ENCODE measurements at regions not wholly inside any gene's neighbourhood (a gene's known extent, or its start where the extent isn't known, plus 50 kb on each side); places are given as distances from the start of the nearest gene placed in this dataset.

GRCh38 chr1:220368352-220369265 is 96.4 kb upstream of the RAB3GAP2 start:
- Mint-ChIP-seq H3K9me3 (ENCODE audit: unreplicated experiment) (no peaks in the 10 kb centered on the region), H3K4me1 (ENCODE audit: unreplicated experiment) (peaks cover 34% of the 10 kb centered on the region), H3K36me3 (ENCODE audit: low read depth, unreplicated experiment) (peaks cover 2% of the 10 kb centered on the region), H3K27me3 (ENCODE audit: unreplicated experiment) (peaks cover 9% of the 10 kb centered on the region), H3K27ac (ENCODE audit: unreplicated experiment) (no peak overlapping the region), H3K4me3 (ENCODE audit: unreplicated experiment) (no peak overlapping the region)
- DNase-seq (ENCODE audit: low spot score), result no peak
- TF ChIP-seq CTCF (IDR thresholded peaks at IDR 0.05; ENCODE audit: unreplicated experiment), result no peak

GRCh38 chr1:220367833-220368232 is 95.6 kb upstream of the RAB3GAP2 start:
- H3K27ac Mint-ChIP-seq (ENCODE audit: unreplicated experiment), result no peak overlapping the region
- peaks cover 35% of the 10 kb centered on the region for H3K4me1 Mint-ChIP-seq (ENCODE audit: unreplicated experiment)
- peaks cover 2% of the 10 kb centered on the region for H3K36me3 Mint-ChIP-seq (ENCODE audit: low read depth, unreplicated experiment)
- no peaks in the 10 kb centered on the region for H3K9me3 Mint-ChIP-seq (ENCODE audit: unreplicated experiment)
- H3K4me3 Mint-ChIP-seq (ENCODE audit: unreplicated experiment), result no peak overlapping the region
- TF ChIP-seq CTCF (IDR thresholded peaks at IDR 0.05; ENCODE audit: unreplicated experiment), result no peak
- DNase-seq (ENCODE audit: low spot score), result no peak
- peaks cover 9% of the 10 kb centered on the region for H3K27me3 Mint-ChIP-seq (ENCODE audit: unreplicated experiment)

GRCh38 chr1:220366269-220366668 is 94.0 kb upstream of the RAB3GAP2 start:
- Mint-ChIP-seq H3K4me3 (ENCODE audit: unreplicated experiment) (no peak overlapping the region), H3K9me3 (ENCODE audit: unreplicated experiment) (no peaks in the 10 kb centered on the region), H3K27ac (ENCODE audit: unreplicated experiment) (no peak overlapping the region), H3K36me3 (ENCODE audit: low read depth, unreplicated experiment) (peaks cover 2% of the 10 kb centered on the region), H3K4me1 (ENCODE audit: unreplicated experiment) (peaks cover 39% of the 10 kb centered on the region), H3K27me3 (ENCODE audit: unreplicated experiment) (peaks cover 9% of the 10 kb centered on the region)
- TF ChIP-seq CTCF (IDR thresholded peaks at IDR 0.05; ENCODE audit: unreplicated experiment), result no peak
- no peak for DNase-seq (ENCODE audit: low spot score)

GRCh38 chr1:220363196-220363837 is 91.1 kb upstream of the RAB3GAP2 start:
- Mint-ChIP-seq H3K27me3 (ENCODE audit: unreplicated experiment) (peaks cover 5% of the 10 kb centered on the region), H3K36me3 (ENCODE audit: low read depth, unreplicated experiment) (peaks cover 2% of the 10 kb centered on the region), H3K9me3 (ENCODE audit: unreplicated experiment) (no peaks in the 10 kb centered on the region), H3K4me3 (ENCODE audit: unreplicated experiment) (no peak overlapping the region), H3K27ac (ENCODE audit: unreplicated experiment) (no peak overlapping the region), H3K4me1 (ENCODE audit: unreplicated experiment) (peaks cover 15% of the 10 kb centered on the region)
- no peak for DNase-seq (ENCODE audit: low spot score)
- TF ChIP-seq CTCF (IDR thresholded peaks at IDR 0.05; ENCODE audit: unreplicated experiment), result no peak
